Superior temporal gyrus (tissue), 1 donor: ENCODE measurements at regions not wholly inside any gene's neighbourhood (a gene's known extent, or its start where the extent isn't known, plus 50 kb on each side); places are given as distances from the start of the nearest gene placed in this dataset.

Source experiments
- DNase-seq: peaks from one replicate; pipeline ENCODE4 v3.0.0-alpha.2; 2016; ENCODE audit errors: extremely low spot score

GRCh38 chr1:234704106-234704887 lies 94.3 kb upstream of the IRF2BP2 start:
- DNase-seq: no peak

- no peak for DNase-seq
These were observed 92.5 kb upstream of the IRF2BP2 start for GRCh38 chr1:234702342-234703000.

- DNase-seq: no peak
These were observed 91.9 kb upstream of the IRF2BP2 start for GRCh38 chr1:234701737-234702341.

- no peak for DNase-seq
These were observed 90.1 kb upstream of the IRF2BP2 start for GRCh38 chr1:234699795-234700665.

GRCh38 chr1:234698686-234699085 lies 88.7 kb upstream of the IRF2BP2 start:
- DNase-seq: no peak

- no peak for DNase-seq
These were observed 87.8 kb upstream of the IRF2BP2 start for GRCh38 chr1:234697741-234698140.

- DNase-seq: no peak
These were observed 87.0 kb upstream of the IRF2BP2 start for GRCh38 chr1:234697015-234697414.

GRCh38 chr1:234696148-234696576 lies 86.2 kb upstream of the IRF2BP2 start:
- DNase-seq: no peak

GRCh38 chr1:234694661-234695060 lies 84.7 kb upstream of the IRF2BP2 start:
- no peak for DNase-seq

GRCh38 chr1:234692966-234693580 lies 83.1 kb upstream of the IRF2BP2 start:
- no peak for DNase-seq

GRCh38 chr1:234691567-234691966 lies 81.6 kb upstream of the IRF2BP2 start:
- no peak for DNase-seq

GRCh38 chr1:234690872-234691271 lies 80.9 kb upstream of the IRF2BP2 start:
- no peak for DNase-seq

- no peak for DNase-seq
These were observed 79.3 kb upstream of the IRF2BP2 start for GRCh38 chr1:234689236-234689635.

- DNase-seq: no peak
These were observed 77.0 kb upstream of the IRF2BP2 start for GRCh38 chr1:234687011-234687410.

- no peak for DNase-seq
These were observed 76.1 kb upstream of the IRF2BP2 start for GRCh38 chr1:234686035-234686434.

- DNase-seq: no peak
These were observed 74.9 kb upstream of the IRF2BP2 start for GRCh38 chr1:234684856-234685255.

GRCh38 chr1:234683861-234684632 lies 74.1 kb upstream of the IRF2BP2 start:
- no peak for DNase-seq

- DNase-seq: no peak
These were observed 73.3 kb upstream of the IRF2BP2 start for GRCh38 chr1:234683127-234683860.

GRCh38 chr1:234681990-234682389 lies 72.0 kb upstream of the IRF2BP2 start:
- no peak for DNase-seq

GRCh38 chr1:234681065-234681464 lies 71.1 kb upstream of the IRF2BP2 start:
- DNase-seq: no peak
